ENCODE measurements at regions not wholly inside any gene's neighbourhood (a gene's known extent, or its start where the extent isn't known, plus 50 kb on each side); places are given as distances from the start of the nearest gene placed in this dataset.

DNA sequence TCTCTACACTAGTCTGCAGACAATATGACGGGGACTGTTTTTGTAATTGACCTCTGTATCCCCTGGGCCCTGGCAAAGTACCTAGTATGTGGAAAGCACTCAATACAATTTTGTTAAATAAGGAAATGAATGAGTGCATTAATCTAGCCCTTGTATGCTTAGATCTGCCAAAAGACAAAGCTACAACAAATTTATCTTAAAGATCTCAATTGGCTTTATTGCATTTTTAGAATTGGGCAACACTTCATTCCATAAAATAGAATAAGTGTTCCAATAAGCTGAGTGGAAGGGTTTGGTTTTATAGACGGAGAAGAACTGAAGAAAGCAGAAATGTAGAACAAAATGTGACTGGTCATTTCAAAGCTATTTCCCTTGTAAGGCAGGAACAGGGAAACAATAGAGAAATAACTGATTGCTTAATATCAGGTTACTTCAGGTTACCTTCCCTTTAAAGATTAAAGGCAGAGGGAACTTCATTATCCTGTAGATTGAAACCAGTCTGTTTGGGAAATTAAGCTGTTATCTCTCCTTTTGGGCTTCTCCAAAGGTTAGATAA, 108.3 kb upstream of the MME start:
- Histone ChIP-seq H3K27ac (ENCODE audit: low read length, poor library complexity, severe bottlenecking) (no peak overlapping the region), H3K27me3 (ENCODE audit: control insufficient read depth in 1 of 2, insufficient read depth in 1 of 2, low read length in 2 of 2) (no peaks in the 10 kb centered on the region), H3K79me1 (replicated peaks; ENCODE audit: low read length, poor library complexity, severe bottlenecking) (no peaks in the 10 kb centered on the region), H3K9me3 (ENCODE audit: control insufficient read depth, low read length) (no peaks in the 10 kb centered on the region), H3K4me2 (ENCODE audit: low read length, poor library complexity, severe bottlenecking) (no peak overlapping the region), H3K23ac (ENCODE audit: low read length in 2 of 2) (no peak overlapping the region), H3K14ac (ENCODE audit: low read length in 2 of 2) (no peak overlapping the region), H4K91ac (ENCODE audit: low read length) (no peak overlapping the region), H3K4me1 (ENCODE audit: control insufficient read depth, insufficient read depth, low read depth, low read length) (peaks cover 1% of the 10 kb centered on the region), H2BK5ac (ENCODE audit: low read depth, low read length, poor library complexity, severe bottlenecking) (no peak overlapping the region), H2AK5ac (ENCODE audit: low read length, severe bottlenecking) (no peak overlapping the region), H4K8ac (ENCODE audit: low read length) (no peak overlapping the region), H3K9ac (ENCODE audit: low read length) (peak overlapping the region; percentile 88), H3K18ac (ENCODE audit: low read depth in 1 of 2, low read length in 2 of 2) (no peak overlapping the region), H2BK12ac (ENCODE audit: low read length in 2 of 2) (no peak overlapping the region), H3K4me3 (ENCODE audit: insufficient read depth in 1 of 2, low read depth in 1 of 2, low read length in 2 of 2) (peak overlapping the region in 1 of 2 experiments; percentile 50), H3K36me3 (ENCODE audit: control insufficient read depth in 1 of 2, insufficient read depth in 2 of 2, low read depth in 1 of 2, low read length in 2 of 2) (no peaks in the 10 kb centered on the region), H2BK15ac (ENCODE audit: low read depth, poor library complexity, severe bottlenecking) (no peak overlapping the region), H3K4ac (ENCODE audit: low read depth in 1 of 2, low read length in 2 of 2) (no peak overlapping the region), H2AFZ (ENCODE audit: low read depth, low read length) (no peak overlapping the region), H2BK120ac (ENCODE audit: low read depth, low read length) (no peak overlapping the region)
- no peak for DNase-seq
- 78% methylated on average over 2 of the region's 2 CpGs for WGBS

DNA sequence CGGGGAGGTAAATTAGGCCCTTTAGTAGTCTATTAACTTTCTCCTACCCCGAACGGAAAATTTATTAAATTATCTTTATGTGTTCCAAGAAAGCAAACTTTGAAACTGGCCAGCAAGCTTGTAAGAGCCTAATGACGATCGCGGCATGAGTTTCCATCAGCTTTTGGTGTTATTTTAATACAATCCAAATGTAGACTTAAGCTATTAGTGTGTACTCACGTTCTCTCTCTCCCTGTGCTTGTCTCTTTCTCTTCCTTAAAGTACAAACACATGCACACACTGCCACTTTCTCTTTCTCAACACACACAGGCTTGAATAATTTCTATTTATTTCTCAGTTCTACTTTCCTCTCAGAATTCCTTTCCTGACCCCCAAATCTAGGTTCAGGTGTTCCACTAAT, 108.8 kb upstream of the MME start:
- H2AK5ac ChIP-seq (ENCODE audit: low read length, severe bottlenecking): no peak overlapping the region
- H3K4me1 ChIP-seq (ENCODE audit: control insufficient read depth, insufficient read depth, low read depth, low read length): peaks cover 1% of the 10 kb centered on the region
- H3K4ac ChIP-seq (ENCODE audit: low read depth in 1 of 2, low read length in 2 of 2): no peak overlapping the region
- no peak overlapping the region for H3K4me2 ChIP-seq (ENCODE audit: low read length, poor library complexity, severe bottlenecking)
- H3K18ac ChIP-seq (ENCODE audit: low read depth in 1 of 2, low read length in 2 of 2): no peak overlapping the region
- H3K23ac ChIP-seq (ENCODE audit: low read length in 2 of 2): no peak overlapping the region
- no peak for DNase-seq
- H3K9ac ChIP-seq (ENCODE audit: low read length): peak overlapping the region; percentile 88
- peak overlapping the region in 1 of 2 experiments; percentile 50 for H3K4me3 ChIP-seq (ENCODE audit: insufficient read depth in 1 of 2, low read depth in 1 of 2, low read length in 2 of 2)
- H3K9me3 ChIP-seq (ENCODE audit: control insufficient read depth, low read length): no peaks in the 10 kb centered on the region
- H2BK15ac ChIP-seq (ENCODE audit: low read depth, poor library complexity, severe bottlenecking): no peak overlapping the region
- no peak overlapping the region for H4K8ac ChIP-seq (ENCODE audit: low read length)
- no peak overlapping the region for H4K91ac ChIP-seq (ENCODE audit: low read length)
- H2BK5ac ChIP-seq (ENCODE audit: low read depth, low read length, poor library complexity, severe bottlenecking): no peak overlapping the region
- H3K27me3 ChIP-seq (ENCODE audit: control insufficient read depth in 1 of 2, insufficient read depth in 1 of 2, low read length in 2 of 2): no peaks in the 10 kb centered on the region
- no peak overlapping the region for H2BK12ac ChIP-seq (ENCODE audit: low read length in 2 of 2)
- no peak overlapping the region for H3K14ac ChIP-seq (ENCODE audit: low read length in 2 of 2)
- no peak overlapping the region for H2BK120ac ChIP-seq (ENCODE audit: low read depth, low read length)
- no peaks in the 10 kb centered on the region for H3K36me3 ChIP-seq (ENCODE audit: control insufficient read depth in 1 of 2, insufficient read depth in 2 of 2, low read depth in 1 of 2, low read length in 2 of 2)
- H2AFZ ChIP-seq (ENCODE audit: low read depth, low read length): no peak overlapping the region
- no peak overlapping the region for H3K27ac ChIP-seq (ENCODE audit: low read length, poor library complexity, severe bottlenecking)
- H3K79me1 ChIP-seq (replicated peaks; ENCODE audit: low read length, poor library complexity, severe bottlenecking): no peaks in the 10 kb centered on the region
- 95% methylated on average over 7 of the region's 7 CpGs for WGBS

DNA sequence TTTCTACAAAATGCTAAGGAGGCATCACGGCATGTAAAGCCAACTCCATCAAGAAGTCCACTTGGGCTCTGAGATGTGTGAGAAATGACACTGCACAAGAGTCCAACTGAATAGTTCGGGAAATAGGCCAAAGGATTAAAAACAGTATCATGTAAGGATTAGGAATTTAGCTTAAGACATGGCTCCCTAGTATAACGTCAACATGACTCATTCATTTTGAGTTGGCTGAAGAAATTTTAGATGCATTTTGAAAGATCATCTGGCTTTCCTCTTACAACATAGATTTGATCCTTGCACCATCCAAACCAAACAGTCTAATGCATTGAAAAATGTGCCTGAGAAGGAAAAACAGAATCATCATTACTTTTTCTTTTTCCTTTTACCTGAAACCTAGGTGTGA, 109.3 kb upstream of the MME start:
- Histone ChIP-seq H3K9me3 (ENCODE audit: control insufficient read depth, low read length) (no peaks in the 10 kb centered on the region), H3K4me2 (ENCODE audit: low read length, poor library complexity, severe bottlenecking) (no peak overlapping the region)
- over 99% methylated on average over 3 of the region's 3 CpGs for WGBS

DNA sequence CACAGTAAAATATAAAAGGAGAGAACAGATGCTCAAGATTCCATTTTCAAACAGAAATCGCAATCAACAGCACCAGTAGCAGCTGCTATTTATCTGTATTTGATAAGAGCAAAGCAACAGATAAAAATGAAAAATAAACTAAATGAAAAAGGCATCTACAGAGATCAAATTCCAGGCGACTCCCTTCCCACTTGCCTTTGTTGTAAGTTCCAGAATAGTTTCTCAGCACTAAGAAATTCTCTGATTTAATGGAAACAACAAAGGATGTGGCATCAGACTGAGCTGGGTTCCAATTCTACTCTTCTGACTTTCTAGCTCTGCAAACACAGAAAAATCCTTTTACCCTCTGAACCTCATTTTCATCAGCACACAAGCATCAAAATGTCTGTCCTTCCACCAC, 110.8 kb upstream of the MME start:
- peaks cover 1% of the 10 kb centered on the region for H3K4me1 ChIP-seq (ENCODE audit: control insufficient read depth, insufficient read depth, low read depth, low read length)
- no peaks in the 10 kb centered on the region for H3K27me3 ChIP-seq (ENCODE audit: control insufficient read depth in 1 of 2, insufficient read depth in 1 of 2, low read length in 2 of 2)
- no peak overlapping the region for H3K18ac ChIP-seq (ENCODE audit: low read depth in 1 of 2, low read length in 2 of 2)
- no peak overlapping the region for H3K27ac ChIP-seq (ENCODE audit: low read length, poor library complexity, severe bottlenecking)
- no peak overlapping the region for H3K4ac ChIP-seq (ENCODE audit: low read depth in 1 of 2, low read length in 2 of 2)
- no peak overlapping the region for H4K8ac ChIP-seq (ENCODE audit: low read length)
- no peak overlapping the region for H3K4me2 ChIP-seq (ENCODE audit: low read length, poor library complexity, severe bottlenecking)
- H2BK15ac ChIP-seq (ENCODE audit: low read depth, poor library complexity, severe bottlenecking): no peak overlapping the region
- H3K36me3 ChIP-seq (ENCODE audit: control insufficient read depth in 1 of 2, insufficient read depth in 2 of 2, low read depth in 1 of 2, low read length in 2 of 2): no peaks in the 10 kb centered on the region
- no peak overlapping the region for H3K14ac ChIP-seq (ENCODE audit: low read length in 2 of 2)
- no peaks in the 10 kb centered on the region for H3K9me3 ChIP-seq (ENCODE audit: control insufficient read depth, low read length)
- H3K4me3 ChIP-seq (ENCODE audit: insufficient read depth in 1 of 2, low read depth in 1 of 2, low read length in 2 of 2): no peak overlapping the region
- no peak overlapping the region for H2AK5ac ChIP-seq (ENCODE audit: low read length, severe bottlenecking)
- no peak overlapping the region for H2BK12ac ChIP-seq (ENCODE audit: low read length in 2 of 2)
- H3K23ac ChIP-seq (ENCODE audit: low read length in 2 of 2): no peak overlapping the region
- no peak overlapping the region for H2AFZ ChIP-seq (ENCODE audit: low read depth, low read length)
- H3K9ac ChIP-seq (ENCODE audit: low read length): no peak overlapping the region
- no peak overlapping the region for H2BK120ac ChIP-seq (ENCODE audit: low read depth, low read length)
- H4K91ac ChIP-seq (ENCODE audit: low read length): no peak overlapping the region
- WGBS: 83% methylated on average over 1 of the region's 2 CpGs
- no peaks in the 10 kb centered on the region for H3K79me1 ChIP-seq (replicated peaks; ENCODE audit: low read length, poor library complexity, severe bottlenecking)
- no peak overlapping the region for H2BK5ac ChIP-seq (ENCODE audit: low read depth, low read length, poor library complexity, severe bottlenecking)
- DNase-seq: no peak

More for the DNA sequence above, 109.3 kb upstream of the MME start:
- no peak overlapping the region for H2BK5ac ChIP-seq (ENCODE audit: low read depth, low read length, poor library complexity, severe bottlenecking)
- no peak overlapping the region for H2BK120ac ChIP-seq (ENCODE audit: low read depth, low read length)
- H2AFZ ChIP-seq (ENCODE audit: low read depth, low read length): no peak overlapping the region
- peak overlapping the region; percentile 88 for H3K9ac ChIP-seq (ENCODE audit: low read length)
- H3K79me1 ChIP-seq (replicated peaks; ENCODE audit: low read length, poor library complexity, severe bottlenecking): no peaks in the 10 kb centered on the region
- H4K8ac ChIP-seq (ENCODE audit: low read length): no peak overlapping the region
- H4K91ac ChIP-seq (ENCODE audit: low read length): no peak overlapping the region
- H2AK5ac ChIP-seq (ENCODE audit: low read length, severe bottlenecking): no peak overlapping the region
- no peak overlapping the region for H2BK12ac ChIP-seq (ENCODE audit: low read length in 2 of 2)
- peaks cover 1% of the 10 kb centered on the region for H3K4me1 ChIP-seq (ENCODE audit: control insufficient read depth, insufficient read depth, low read depth, low read length)
- DNase-seq: peak; percentile 60
- no peak overlapping the region for H3K18ac ChIP-seq (ENCODE audit: low read depth in 1 of 2, low read length in 2 of 2)
- no peak overlapping the region for H3K4ac ChIP-seq (ENCODE audit: low read depth in 1 of 2, low read length in 2 of 2)
- no peak overlapping the region for H3K14ac ChIP-seq (ENCODE audit: low read length in 2 of 2)
- no peak overlapping the region for H3K4me3 ChIP-seq (ENCODE audit: insufficient read depth in 1 of 2, low read depth in 1 of 2, low read length in 2 of 2)
- H3K27ac ChIP-seq (ENCODE audit: low read length, poor library complexity, severe bottlenecking): no peak overlapping the region
- H3K27me3 ChIP-seq (ENCODE audit: control insufficient read depth in 1 of 2, insufficient read depth in 1 of 2, low read length in 2 of 2): no peaks in the 10 kb centered on the region
- H2BK15ac ChIP-seq (ENCODE audit: low read depth, poor library complexity, severe bottlenecking): no peak overlapping the region
- H3K23ac ChIP-seq (ENCODE audit: low read length in 2 of 2): no peak overlapping the region
- no peaks in the 10 kb centered on the region for H3K36me3 ChIP-seq (ENCODE audit: control insufficient read depth in 1 of 2, insufficient read depth in 2 of 2, low read depth in 1 of 2, low read length in 2 of 2)

Data from mesenchymal stem cell (in vitro differentiated cells and primary cell).